Activated gamma-delta T cell treated with anti-CD3 and anti-CD28 coated beads, Interleukin-2, amount 50 U/mL, for 16 hours (primary cell): ENCODE measurements at regions not wholly inside any gene's neighbourhood (a gene's known extent, or its start where the extent isn't known, plus 50 kb on each side); places are given as distances from the start of the nearest gene placed in this dataset.

Experiments
- DNase-seq: peaks from one replicate; pipeline ENCODE4 v3.0.0-alpha.2; 2020; ENCODE audit warnings: low read depth

- DNase-seq, result no peak
Measured at GRCh38 chr15:93709708-93710107, 521.7 kb upstream of the MCTP2 start.

GRCh38 chr15:93708724-93709445 is 522.5 kb upstream of the MCTP2 start:
- no peak for DNase-seq

GRCh38 chr15:93707751-93708150 is 523.6 kb upstream of the MCTP2 start:
- no peak for DNase-seq

- DNase-seq, result no peak
Measured at GRCh38 chr15:93706495-93707292, 524.7 kb upstream of the MCTP2 start.

- DNase-seq, result no peak
Measured at GRCh38 chr15:93705753-93706455, 525.5 kb upstream of the MCTP2 start.

- DNase-seq, result no peak
Measured at GRCh38 chr15:93703092-93703739, 528.1 kb upstream of the MCTP2 start.

- DNase-seq, result no peak
Measured at GRCh38 chr15:93700051-93700450, 531.3 kb upstream of the MCTP2 start.

- no peak for DNase-seq
Measured at GRCh38 chr15:93694033-93694432, 537.3 kb upstream of the MCTP2 start.

- DNase-seq, result no peak
Measured at GRCh38 chr15:93683651-93684050, 547.7 kb upstream of the MCTP2 start.

- DNase-seq, result no peak
Measured at GRCh38 chr15:93671387-93671943, 559.9 kb upstream of the MCTP2 start.

- no peak for DNase-seq
Measured at GRCh38 chr15:93670931-93671330, 560.4 kb upstream of the MCTP2 start.

- no peak for DNase-seq
Measured at GRCh38 chr15:93664213-93664956, 567.0 kb upstream of the MCTP2 start.

GRCh38 chr15:93662162-93662885 is 569.0 kb upstream of the MCTP2 start:
- no peak for DNase-seq

GRCh38 chr15:93658026-93658816 is 569.2 kb upstream of the RGMA start:
- DNase-seq, result no peak

- DNase-seq, result no peak
Measured at GRCh38 chr15:93656041-93656440, 567.0 kb upstream of the RGMA start.

- no peak for DNase-seq
Measured at GRCh38 chr15:93649691-93650235, 560.8 kb upstream of the RGMA start.

GRCh38 chr15:93646193-93646592 is 557.2 kb upstream of the RGMA start:
- no peak for DNase-seq

- DNase-seq, result no peak
Measured at GRCh38 chr15:93645594-93645993, 556.6 kb upstream of the RGMA start.

- DNase-seq, result no peak
Measured at GRCh38 chr15:93644595-93644994, 555.6 kb upstream of the RGMA start.
